ENCODE measurements at regions not wholly inside any gene's neighbourhood (a gene's known extent, or its start where the extent isn't known, plus 50 kb on each side); places are given as distances from the start of the nearest gene placed in this dataset.

- POLR2A ChIA-PET: no interaction called here
- H3K4me1 ChIP-seq: no peaks in the 10 kb centered on the region
- Mint-ChIP-seq H3K36me3 (ENCODE audit: insufficient read depth, unreplicated experiment) (no peaks in the 10 kb centered on the region), H3K9me3 (ENCODE audit: unreplicated experiment) (no peaks in the 10 kb centered on the region), H3K27me3 (ENCODE audit: insufficient read depth, unreplicated experiment) (peaks cover 14% of the 10 kb centered on the region), H3K4me1 (ENCODE audit: low read depth, unreplicated experiment) (no peaks in the 10 kb centered on the region), H3K4me3 (ENCODE audit: unreplicated experiment) (no peak overlapping the region), H3K27ac (ENCODE audit: unreplicated experiment) (no peak overlapping the region)
- CTCF ChIA-PET: no interaction called here
- DNase-seq: no peak
- TF ChIP-seq, protein P1, sequence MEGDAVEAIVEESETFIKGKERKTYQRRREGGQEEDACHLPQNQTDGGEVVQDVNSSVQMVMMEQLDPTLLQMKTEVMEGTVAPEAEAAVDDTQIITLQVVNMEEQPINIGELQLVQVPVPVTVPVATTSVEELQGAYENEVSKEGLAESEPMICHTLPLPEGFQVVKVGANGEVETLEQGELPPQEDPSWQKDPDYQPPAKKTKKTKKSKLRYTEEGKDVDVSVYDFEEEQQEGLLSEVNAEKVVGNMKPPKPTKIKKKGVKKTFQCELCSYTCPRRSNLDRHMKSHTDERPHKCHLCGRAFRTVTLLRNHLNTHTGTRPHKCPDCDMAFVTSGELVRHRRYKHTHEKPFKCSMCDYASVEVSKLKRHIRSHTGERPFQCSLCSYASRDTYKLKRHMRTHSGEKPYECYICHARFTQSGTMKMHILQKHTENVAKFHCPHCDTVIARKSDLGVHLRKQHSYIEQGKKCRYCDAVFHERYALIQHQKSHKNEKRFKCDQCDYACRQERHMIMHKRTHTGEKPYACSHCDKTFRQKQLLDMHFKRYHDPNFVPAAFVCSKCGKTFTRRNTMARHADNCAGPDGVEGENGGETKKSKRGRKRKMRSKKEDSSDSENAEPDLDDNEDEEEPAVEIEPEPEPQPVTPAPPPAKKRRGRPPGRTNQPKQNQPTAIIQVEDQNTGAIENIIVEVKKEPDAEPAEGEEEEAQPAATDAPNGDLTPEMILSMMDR (IDR thresholded peaks at IDR 0.05; ENCODE audit: insufficient read depth in 1 of 2, low read depth in 1 of 2, low read length in 1 of 2, severe bottlenecking in 1 of 2, unreplicated experiment in 1 of 2): no peak
- H3K36me3 ChIP-seq (ENCODE audit: control insufficient read depth, insufficient read depth, low read length): no peaks in the 10 kb centered on the region
- intact Hi-C loops (cut with micrococcal nuclease; ENCODE audit: unreplicated experiment): no loop called here
- H3K27me3 ChIP-seq (replicated peaks; ENCODE audit: control insufficient read depth, insufficient read depth, low read length): no peaks in the 10 kb centered on the region; the same call in 1 of the 2 replicates
- H3K4me3 ChIP-seq (ENCODE audit: low read depth, low read length): no peak overlapping the region
- no peaks in the 10 kb centered on the region for H3K9me3 ChIP-seq
- no TSS peak for BruUV-seq (replicated peaks)
Observed at GRCh38 chr2:118348380-118349034, 260.2 kb downstream of the INSIG2 start.

DNA sequence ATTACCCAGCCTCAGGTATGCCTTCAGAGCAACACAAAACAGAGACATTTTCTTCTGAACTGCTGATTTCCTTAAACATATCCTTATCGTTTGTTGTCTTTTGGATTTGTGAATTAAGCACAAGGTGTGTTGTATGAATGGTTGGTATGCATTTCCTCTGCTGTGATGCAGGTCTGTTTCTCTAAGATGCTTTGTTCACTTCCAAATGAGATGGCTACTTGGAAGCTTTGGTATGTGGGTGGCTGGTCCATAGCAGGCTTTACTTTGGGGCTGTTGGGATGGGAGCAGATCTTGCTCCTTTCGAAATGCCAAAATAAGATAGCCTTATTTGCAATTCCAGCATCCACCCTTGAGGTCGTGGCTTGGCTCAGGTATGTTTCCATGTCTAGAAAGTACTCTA is 257.2 kb downstream of the INSIG2 start:
- POLR2A ChIA-PET: no interaction called here
- H3K4me3 Mint-ChIP-seq (ENCODE audit: unreplicated experiment): no peak overlapping the region
- peaks cover 7% of the 10 kb centered on the region for H3K27me3 Mint-ChIP-seq (ENCODE audit: insufficient read depth, unreplicated experiment)
- H3K4me1 Mint-ChIP-seq (ENCODE audit: low read depth, unreplicated experiment): no peaks in the 10 kb centered on the region
- H3K27me3 ChIP-seq (replicated peaks; ENCODE audit: control insufficient read depth, insufficient read depth, low read length): no peaks in the 10 kb centered on the region; the same call in 1 of the 2 replicates
- H3K36me3 ChIP-seq (ENCODE audit: control insufficient read depth, insufficient read depth, low read length): no peaks in the 10 kb centered on the region
- intact Hi-C loops (cut with micrococcal nuclease; ENCODE audit: unreplicated experiment): no loop called here
- H3K9me3 Mint-ChIP-seq (ENCODE audit: unreplicated experiment): no peaks in the 10 kb centered on the region
- CTCF ChIA-PET: no interaction called here
- no peaks in the 10 kb centered on the region for H3K4me1 ChIP-seq
- no peak overlapping the region for H3K4me3 ChIP-seq (ENCODE audit: low read depth, low read length)
- H3K27ac Mint-ChIP-seq (ENCODE audit: unreplicated experiment): no peak overlapping the region
- DNase-seq: no peak
- no TSS peak for BruUV-seq (replicated peaks)
- no peaks in the 10 kb centered on the region for H3K36me3 Mint-ChIP-seq (ENCODE audit: insufficient read depth, unreplicated experiment)
- TF ChIP-seq, protein P1 (IDR thresholded peaks at IDR 0.05; ENCODE audit: insufficient read depth in 1 of 2, low read depth in 1 of 2, low read length in 1 of 2, severe bottlenecking in 1 of 2, unreplicated experiment in 1 of 2): no peak
- H3K9me3 ChIP-seq: no peaks in the 10 kb centered on the region

DNA sequence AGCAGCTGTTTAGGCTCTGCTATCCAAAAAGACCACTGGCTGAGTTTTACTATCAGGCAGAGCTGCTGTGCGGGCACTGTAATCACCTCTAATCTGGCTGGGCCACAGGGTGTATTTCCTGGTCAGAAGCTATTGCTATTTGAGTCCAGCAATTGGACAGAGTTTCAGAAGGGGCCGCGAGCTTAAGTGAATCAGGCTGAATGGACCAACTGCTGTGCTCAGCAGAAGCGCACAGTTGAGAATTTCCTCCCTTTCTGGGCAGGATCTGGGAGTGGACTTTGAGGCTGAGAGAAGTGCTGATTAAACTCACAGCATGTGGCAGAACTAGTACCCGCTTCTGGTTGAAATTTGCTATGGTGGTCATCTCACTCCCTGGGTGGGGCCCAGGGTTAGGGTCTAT is 251.8 kb downstream of the INSIG2 start:
- Histone ChIP-seq H3K4me3 (ENCODE audit: low read depth, low read length) (no peak overlapping the region), H3K4me1 (no peaks in the 10 kb centered on the region), H3K36me3 (ENCODE audit: control insufficient read depth, insufficient read depth, low read length) (no peaks in the 10 kb centered on the region), H3K9me3 (peaks cover 10% of the 10 kb centered on the region), H3K27me3 (replicated peaks; ENCODE audit: control insufficient read depth, insufficient read depth, low read length) (no peaks in the 10 kb centered on the region)
- Mint-ChIP-seq H3K9me3 (ENCODE audit: unreplicated experiment) (peaks cover 14% of the 10 kb centered on the region), H3K4me3 (ENCODE audit: unreplicated experiment) (no peak overlapping the region), H3K27ac (ENCODE audit: unreplicated experiment) (no peak overlapping the region), H3K36me3 (ENCODE audit: insufficient read depth, unreplicated experiment) (no peaks in the 10 kb centered on the region), H3K4me1 (ENCODE audit: low read depth, unreplicated experiment) (no peaks in the 10 kb centered on the region), H3K27me3 (ENCODE audit: insufficient read depth, unreplicated experiment) (peaks cover 7% of the 10 kb centered on the region)
- no peak for DNase-seq
- CTCF ChIA-PET: no interaction called here
- intact Hi-C loops (cut with micrococcal nuclease; ENCODE audit: unreplicated experiment): no loop called here
- TF ChIP-seq, protein P1 (IDR thresholded peaks at IDR 0.05; ENCODE audit: insufficient read depth in 1 of 2, low read depth in 1 of 2, low read length in 1 of 2, severe bottlenecking in 1 of 2, unreplicated experiment in 1 of 2): no peak
- POLR2A ChIA-PET: no interaction called here
- BruUV-seq (replicated peaks): no TSS peak

All from Caco-2 (cell line).